Panc1 (cell line): ENCODE measurements at regions not wholly inside any gene's neighbourhood (a gene's known extent, or its start where the extent isn't known, plus 50 kb on each side); places are given as distances from the start of the nearest gene placed in this dataset.

Experiments used
- ATAC-seq: fragments of 200-7000 bp; cut with Tn5 transposase; 2 replicates; pipeline ENCODE4 v1.9.1; 2020; ENCODE audit warnings: mild to moderate bottlenecking, moderate library complexity
- BruUV-seq: library from RNA; stranded (reverse); fragments of 400-500 nt; replicated peaks from 2 replicates; lab custom pipeline; 2021; lab: Mats Ljungman, UMichigan
- CTCF ChIA-PET: fragments of 300-600 bp; sonication (Branson Sonifier 250); formaldehyde crosslinking; loops from one replicate; lab custom pipeline; 2022; ENCODE audit warnings: antibody characterized with exemption; lab: Charles Lee
- POLR2A ChIA-PET: fragments of 300-600 bp; sonication (Branson Sonifier 250); formaldehyde crosslinking; loops from one replicate; lab custom pipeline; 2022; ENCODE audit warnings: antibody characterized with exemption; lab: Charles Lee
- DNase-seq: peaks from one replicate; pipeline ENCODE4 v3.0.0-alpha.2; 2010; ENCODE audit warnings: low read depth, low spot score
- H3K27ac ChIP-seq: 2 replicates; pipeline ENCODE4 v1.5.1; 2011; ENCODE audit warnings: mild to moderate bottlenecking, low read length, inconsistent platforms
- H3K27me3 ChIP-seq: fragments of 200-500 bp; sonication (Bioruptor generic); 2 replicates; pipeline ENCODE4 v1.6.0; 2014; ENCODE audit warnings: low read length, inconsistent platforms; ENCODE audit not compliant: control insufficient read depth, insufficient read depth
- H3K36me3 ChIP-seq: fragments of 200-500 bp; sonication (Bioruptor generic); 2 replicates; pipeline ENCODE4 v1.5.1; 2014; ENCODE audit warnings: inconsistent platforms, mild to moderate bottlenecking, low read length, moderate library complexity; ENCODE audit not compliant: control insufficient read depth, insufficient read depth
- H3K4me1 ChIP-seq: 2 replicates; pipeline ENCODE4 v1.5.1; 2011; ENCODE audit warnings: inconsistent platforms, mild to moderate bottlenecking, low read length, moderate library complexity; ENCODE audit not compliant: control insufficient read depth, insufficient read depth
- H3K4me3 ChIP-seq, 2 experiments: 2 replicates each; pipeline ENCODE4 v1.5.1; 2011 to 2012; ENCODE audit warnings: low read depth in 2 of 2, low read length in 2 of 2, mild to moderate bottlenecking in 2 of 2, inconsistent platforms in 1 of 2, moderate library complexity in 1 of 2
- H3K9me3 ChIP-seq: fragments of 200-500 bp; sonication (Bioruptor generic); 2 replicates; pipeline ENCODE4 v1.5.1; 2014; ENCODE audit warnings: low read depth, mild to moderate bottlenecking, inconsistent platforms, low read length, moderate library complexity; ENCODE audit not compliant: control insufficient read depth, insufficient read depth
- CTCF ChIP-seq: fragments of 450-650 bp; IDR thresholded peaks from 2 replicates; pipeline ENCODE4 v1.5.1; 2017; ENCODE audit warnings: mild to moderate bottlenecking
- POLR2AphosphoS5 ChIP-seq: IDR thresholded peaks from 2 replicates; pipeline ENCODE4 v1.6.1; 2012; ENCODE audit warnings: mild to moderate bottlenecking, low read depth, low read length, moderate library complexity
- SIN3A ChIP-seq: IDR thresholded peaks from 2 replicates; pipeline ENCODE4 v1.6.1; 2012; ENCODE audit warnings: low read depth, mild to moderate bottlenecking, low read length, moderate library complexity, borderline replicate concordance; ENCODE audit not compliant: insufficient read depth
- TCF7L2 ChIP-seq: IDR thresholded peaks from 2 replicates; pipeline ENCODE4 v1.6.1; 2011; ENCODE audit warnings: mild to moderate bottlenecking, low read depth, low read length, inconsistent platforms
- in situ Hi-C: cut with HindIII; loops from 2 replicates; pipeline ENCODE4 v1.10.0; 2016; ENCODE audit warnings: low sequenced_read_pairs, low pct_unique_long_range_greater_than_20kb
- intact Hi-C: fragments of 100-400 bp; cut with micrococcal nuclease; formaldehyde crosslinking; loops from one replicate; pipeline ENCODE4 v1.10.0; 2022; ENCODE audit not compliant: unreplicated experiment
- TF ChIP-seq, protein P1 (sequence below), 2 experiments: IDR thresholded peaks; 2 replicates each; pipeline ENCODE4 v1.6.1; 2011 to 2012; ENCODE audit warnings: low read depth in 2 of 2, control low read depth in 1 of 2, low read length in 1 of 2, mild to moderate bottlenecking in 1 of 2, moderate library complexity in 1 of 2; ENCODE audit not compliant: insufficient read depth in 1 of 2

GRCh38 chr5:30878746-30879145 is 314.7 kb upstream of the CDH6 start:
- Histone ChIP-seq H3K36me3 (no peaks in the 10 kb centered on the region), H3K27me3 (no peaks in the 10 kb centered on the region), H3K4me1 (no peaks in the 10 kb centered on the region), H3K9me3 (no peaks in the 10 kb centered on the region), H3K4me3 (no peak overlapping the region), H3K27ac (no peak overlapping the region)
- in situ Hi-C loops, result no loop called here
- no peak for TF ChIP-seq CTCF
- TF ChIP-seq, protein P1, sequence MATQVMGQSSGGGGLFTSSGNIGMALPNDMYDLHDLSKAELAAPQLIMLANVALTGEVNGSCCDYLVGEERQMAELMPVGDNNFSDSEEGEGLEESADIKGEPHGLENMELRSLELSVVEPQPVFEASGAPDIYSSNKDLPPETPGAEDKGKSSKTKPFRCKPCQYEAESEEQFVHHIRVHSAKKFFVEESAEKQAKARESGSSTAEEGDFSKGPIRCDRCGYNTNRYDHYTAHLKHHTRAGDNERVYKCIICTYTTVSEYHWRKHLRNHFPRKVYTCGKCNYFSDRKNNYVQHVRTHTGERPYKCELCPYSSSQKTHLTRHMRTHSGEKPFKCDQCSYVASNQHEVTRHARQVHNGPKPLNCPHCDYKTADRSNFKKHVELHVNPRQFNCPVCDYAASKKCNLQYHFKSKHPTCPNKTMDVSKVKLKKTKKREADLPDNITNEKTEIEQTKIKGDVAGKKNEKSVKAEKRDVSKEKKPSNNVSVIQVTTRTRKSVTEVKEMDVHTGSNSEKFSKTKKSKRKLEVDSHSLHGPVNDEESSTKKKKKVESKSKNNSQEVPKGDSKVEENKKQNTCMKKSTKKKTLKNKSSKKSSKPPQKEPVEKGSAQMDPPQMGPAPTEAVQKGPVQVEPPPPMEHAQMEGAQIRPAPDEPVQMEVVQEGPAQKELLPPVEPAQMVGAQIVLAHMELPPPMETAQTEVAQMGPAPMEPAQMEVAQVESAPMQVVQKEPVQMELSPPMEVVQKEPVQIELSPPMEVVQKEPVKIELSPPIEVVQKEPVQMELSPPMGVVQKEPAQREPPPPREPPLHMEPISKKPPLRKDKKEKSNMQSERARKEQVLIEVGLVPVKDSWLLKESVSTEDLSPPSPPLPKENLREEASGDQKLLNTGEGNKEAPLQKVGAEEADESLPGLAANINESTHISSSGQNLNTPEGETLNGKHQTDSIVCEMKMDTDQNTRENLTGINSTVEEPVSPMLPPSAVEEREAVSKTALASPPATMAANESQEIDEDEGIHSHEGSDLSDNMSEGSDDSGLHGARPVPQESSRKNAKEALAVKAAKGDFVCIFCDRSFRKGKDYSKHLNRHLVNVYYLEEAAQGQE (IDR thresholded peaks at IDR 0.05; ENCODE audit: insufficient read depth in 1 of 2, low read depth in 2 of 2, low read length in 1 of 2), result no peak
- TF ChIP-seq POLR2AphosphoS5, result no peak
- TF ChIP-seq TCF7L2, result no peak
- TF ChIP-seq SIN3A, result no peak
- CTCF ChIA-PET, result no interaction called here
- BruUV-seq, result no TSS peak
- DNase-seq (no peak), ATAC-seq (no peak)
- intact Hi-C loops, result no loop called here
- POLR2A ChIA-PET, result no interaction called here

- in situ Hi-C loops, result no loop called here
- TF ChIP-seq TCF7L2, result no peak
- TF ChIP-seq SIN3A, result no peak
- TF ChIP-seq, protein P1 (IDR thresholded peaks at IDR 0.05; ENCODE audit: insufficient read depth in 1 of 2, low read depth in 2 of 2, low read length in 1 of 2), result no peak
- TF ChIP-seq CTCF, result no peak
- no peak for TF ChIP-seq POLR2AphosphoS5
- DNase-seq (no peak), ATAC-seq (no peak)
- Histone ChIP-seq H3K4me1 (no peaks in the 10 kb centered on the region), H3K9me3 (no peaks in the 10 kb centered on the region), H3K27me3 (no peaks in the 10 kb centered on the region), H3K4me3 (no peak overlapping the region), H3K27ac (no peak overlapping the region), H3K36me3 (no peaks in the 10 kb centered on the region)
- ChIA-PET POLR2A (no interaction called here), CTCF (no interaction called here)
- intact Hi-C loops, result no loop called here
- no TSS peak for BruUV-seq
Measured at GRCh38 chr5:30878296-30878695, 315.2 kb upstream of the CDH6 start.
